NCI-H524 (cell line): ENCODE measurements at regions not wholly inside any gene's neighbourhood (a gene's known extent, or its start where the extent isn't known, plus 50 kb on each side); places are given as distances from the start of the nearest gene placed in this dataset.
A peak's percentile ranks its signal among the peaks of the same experiment; 100 is the strongest.
"Not testable (repeated sequence)": the region's sequence is repeated elsewhere in the genome, so short reads cannot be mapped to it uniquely, and the experiment has no call there.

Source experiments
- DNase-seq, 2 experiments: peaks; one replicate each; lab custom pipeline; 2025; lab: John Stamatoyannopoulos, UW

DNA sequence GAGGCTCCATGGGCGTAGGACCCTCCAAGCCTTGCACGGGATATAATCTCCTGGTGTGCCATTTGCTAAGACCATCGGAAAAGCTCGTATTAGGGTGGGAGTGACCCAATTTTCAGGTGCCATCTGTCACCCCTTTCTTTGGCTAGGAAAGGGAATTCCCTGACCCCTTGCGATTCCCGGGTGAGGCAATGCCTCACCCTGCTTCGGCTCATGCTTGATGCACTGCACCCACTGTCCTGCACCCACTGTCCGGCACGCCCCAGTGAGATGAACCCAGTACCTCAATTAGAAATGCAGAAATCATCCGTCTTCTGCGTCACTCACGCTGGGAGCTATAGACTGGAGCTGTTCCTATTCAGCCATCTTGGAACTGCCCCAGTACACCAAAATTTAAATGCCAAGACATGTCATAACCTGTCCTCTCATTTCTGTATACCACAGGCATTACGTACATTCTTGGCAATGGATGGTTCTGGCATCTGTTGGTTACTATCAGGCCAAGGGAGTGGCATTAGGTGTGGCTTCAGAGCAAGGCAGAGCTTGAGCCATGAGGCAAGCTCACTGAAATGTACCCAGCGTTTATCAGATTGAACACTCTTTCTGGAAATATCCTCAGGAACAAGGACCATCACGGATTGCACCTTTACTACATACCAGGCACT lies 95.4 kb upstream of the GALNT18 start:
- no peak for DNase-seq

GRCh38 chr11:11715075-11715474 lies 93.3 kb upstream of the GALNT18 start:
- DNase-seq, result not testable (repeated sequence)

- DNase-seq, result peak; percentile 64 to 88
Observed at GRCh38 chr11:11710556-11710955, 88.8 kb upstream of the GALNT18 start.

DNA sequence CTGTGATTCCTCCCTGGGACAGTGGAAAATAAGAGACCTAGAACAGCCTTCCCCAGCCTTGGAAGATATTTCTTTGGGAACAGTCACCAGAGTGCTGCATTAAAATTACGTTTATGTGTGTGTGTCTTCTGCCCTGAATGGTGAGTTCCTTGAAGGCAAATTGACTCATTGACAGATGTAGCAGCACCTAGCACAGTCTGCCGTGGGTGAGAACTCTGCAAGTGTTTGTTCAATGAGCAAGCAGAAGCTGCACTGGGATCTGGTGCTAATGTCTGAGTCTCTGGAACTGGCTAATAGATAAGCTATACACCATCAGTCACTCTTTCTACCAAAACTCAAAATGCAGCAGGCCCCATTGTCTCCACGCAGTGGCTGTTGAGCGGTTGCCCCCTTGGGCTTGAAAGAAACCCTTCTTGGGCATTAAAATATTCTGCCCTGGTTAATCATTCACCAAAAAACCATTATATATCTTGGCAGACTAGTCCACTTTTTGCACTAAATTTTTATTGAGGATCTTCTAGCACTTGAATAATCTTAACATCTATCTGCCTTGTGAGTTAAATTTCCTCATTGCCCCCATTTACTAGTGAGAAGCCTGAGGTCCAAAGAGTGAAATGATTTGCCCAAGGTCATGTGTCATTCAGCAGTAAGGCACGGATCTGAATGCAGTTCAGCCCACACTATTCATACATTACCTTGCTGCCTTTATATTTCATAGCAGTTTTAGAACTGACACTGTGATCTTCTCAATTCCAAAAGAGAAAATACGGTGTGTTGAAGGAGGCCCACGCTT lies 87.8 kb upstream of the GALNT18 start:
- DNase-seq, result no peak

DNA sequence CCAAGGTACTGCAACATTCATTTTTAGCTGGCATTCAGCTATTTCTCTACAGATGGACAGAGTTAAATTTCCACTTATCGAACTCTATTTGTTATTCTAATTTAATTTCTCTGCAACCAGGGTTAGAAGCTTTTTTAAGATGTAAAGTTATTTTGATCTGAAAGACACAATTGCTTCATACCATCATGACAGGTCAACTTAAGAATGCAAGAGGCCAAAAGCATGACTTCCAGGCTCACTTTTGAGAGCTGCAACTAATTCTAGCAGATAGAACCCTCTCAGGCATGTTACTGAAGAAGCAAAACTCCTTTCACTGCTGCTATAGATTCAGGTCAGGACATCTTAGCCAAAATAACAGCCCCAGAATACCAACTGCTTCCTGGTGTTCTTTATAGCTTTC lies 86.5 kb upstream of the GALNT18 start:
- DNase-seq, result no peak

GRCh38 chr11:11706028-11706427 lies 84.2 kb upstream of the GALNT18 start:
- peak in 1 of 2 experiments; percentile 23 for DNase-seq

- no peak for DNase-seq
Observed at GRCh38 chr11:11703885-11704284, 82.1 kb upstream of the GALNT18 start.

DNA sequence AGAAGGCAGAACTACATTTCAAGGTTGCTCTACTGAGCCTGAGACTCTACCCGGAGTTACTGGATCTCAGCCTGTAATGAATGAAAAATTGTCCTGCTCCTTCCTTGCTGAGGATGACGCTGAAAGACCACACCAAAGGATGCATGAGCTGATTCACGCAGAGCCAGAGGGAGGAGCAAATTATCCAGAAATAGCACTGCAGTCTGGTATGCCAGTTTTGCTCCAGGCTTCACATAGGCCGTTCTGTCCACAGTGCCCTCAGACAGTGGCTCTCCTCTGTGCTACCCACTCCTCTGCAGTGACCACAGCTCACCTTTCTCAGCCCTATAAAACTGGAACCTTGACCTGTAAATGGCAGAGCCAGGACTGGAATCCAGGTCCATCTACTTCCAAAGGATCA lies 79.3 kb upstream of the GALNT18 start:
- no peak for DNase-seq

GRCh38 chr11:11697796-11698195 lies 76.0 kb upstream of the GALNT18 start:
- no peak for DNase-seq

DNA sequence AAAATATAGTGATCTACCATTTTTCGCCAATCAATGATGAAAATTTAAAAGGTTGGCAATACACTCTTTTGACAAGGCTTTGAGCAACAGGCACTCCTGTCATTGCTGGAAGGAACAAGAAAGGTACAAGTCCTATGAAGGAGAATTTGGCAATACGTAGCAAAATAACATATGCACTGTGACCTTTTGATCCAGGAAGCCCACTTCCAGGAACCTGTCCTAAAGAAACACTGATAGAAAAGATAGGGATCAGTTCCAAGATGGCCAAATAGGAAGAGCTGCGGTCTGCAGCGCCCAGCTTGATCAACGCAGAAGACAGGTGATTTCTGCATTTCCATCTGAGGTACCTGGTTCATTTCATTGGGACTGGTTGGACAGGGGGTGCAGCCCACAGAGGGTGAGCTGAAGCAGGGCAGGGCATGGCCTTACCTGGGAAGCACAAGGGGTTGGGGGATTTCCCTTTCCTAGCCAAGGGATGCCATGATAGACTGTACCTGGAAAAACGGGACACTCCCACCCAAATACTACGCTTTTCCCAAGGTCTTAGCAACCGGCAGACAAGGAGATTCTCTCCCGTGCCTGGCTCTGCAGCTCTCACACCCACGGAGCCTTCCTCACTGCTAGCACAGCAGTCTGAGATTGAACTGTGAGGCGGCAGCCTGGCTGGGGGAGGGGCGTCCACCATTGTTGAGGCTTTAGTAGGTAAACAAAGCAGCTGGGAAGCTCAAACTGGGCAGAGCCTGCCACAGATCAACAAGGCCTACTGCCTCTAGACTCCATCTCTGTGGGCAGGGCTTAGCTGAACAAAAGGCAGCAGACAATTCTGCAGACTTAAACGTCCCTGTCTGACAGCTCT lies 69.7 kb upstream of the GALNT18 start:
- no peak for DNase-seq

- DNase-seq, result no peak
Observed at GRCh38 chr11:11681536-11681935, 59.7 kb upstream of the GALNT18 start.

GRCh38 chr11:11677672-11678356 lies 56.0 kb upstream of the GALNT18 start:
- no peak for DNase-seq

DNA sequence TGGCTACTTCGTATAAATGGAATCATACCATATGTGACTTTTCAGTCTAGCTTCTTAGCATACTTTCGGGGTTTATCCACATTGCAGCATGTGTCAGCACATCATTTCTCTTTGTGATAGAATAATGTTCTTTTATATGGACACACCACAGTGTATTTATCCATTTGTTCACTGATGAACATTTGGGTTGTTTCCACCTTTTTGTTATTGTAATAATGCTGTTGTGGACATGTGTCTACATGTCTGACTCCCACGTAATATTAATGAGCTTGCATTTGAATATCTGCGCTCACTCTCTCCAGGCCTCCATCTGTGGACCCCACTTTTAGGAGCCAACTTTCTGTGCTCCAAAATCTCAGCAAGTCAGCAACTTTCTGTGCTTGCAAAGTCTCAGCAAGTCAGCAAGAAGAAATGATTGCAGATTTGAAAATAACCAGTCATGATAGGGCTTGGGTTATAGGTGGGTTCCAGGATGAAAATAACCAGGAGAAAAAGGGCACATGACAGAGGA lies 53.9 kb upstream of the GALNT18 start:
- DNase-seq, result no peak

GRCh38 chr11:11672789-11673188 lies 51.0 kb upstream of the GALNT18 start:
- DNase-seq, result no peak

DNA sequence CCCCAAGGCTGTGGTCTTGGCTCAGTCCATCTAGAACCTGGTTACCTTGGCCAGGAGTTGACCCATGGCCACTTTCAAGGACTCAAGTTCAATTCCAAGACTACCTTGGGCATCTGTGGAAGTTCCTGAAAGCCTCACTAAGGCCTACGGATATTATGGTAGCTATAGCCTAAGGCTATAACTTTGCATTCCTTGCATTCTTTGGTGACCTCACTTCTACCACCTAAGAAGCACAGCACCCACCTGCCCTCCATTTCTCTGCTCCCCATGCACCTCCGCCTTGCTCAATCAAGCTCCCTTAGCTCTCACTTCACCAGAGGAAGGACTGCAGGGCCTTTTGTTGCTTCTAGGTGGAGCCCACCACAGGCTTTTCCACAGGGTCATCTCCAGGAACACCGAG lies 50.3 kb upstream of the GALNT18 start:
- DNase-seq, result no peak
